NCI-H2227 (cell line): ENCODE measurements at regions not wholly inside any gene's neighbourhood (a gene's known extent, or its start where the extent isn't known, plus 50 kb on each side); places are given as distances from the start of the nearest gene placed in this dataset.
"Not testable (repeated sequence)": the region's sequence is repeated elsewhere in the genome, so short reads cannot be mapped to it uniquely, and the experiment has no call there.

Experiments
- DNase-seq: peaks from one replicate; lab custom pipeline; 2025; ENCODE audit not compliant: unreplicated experiment; lab: John Stamatoyannopoulos, UW

DNA sequence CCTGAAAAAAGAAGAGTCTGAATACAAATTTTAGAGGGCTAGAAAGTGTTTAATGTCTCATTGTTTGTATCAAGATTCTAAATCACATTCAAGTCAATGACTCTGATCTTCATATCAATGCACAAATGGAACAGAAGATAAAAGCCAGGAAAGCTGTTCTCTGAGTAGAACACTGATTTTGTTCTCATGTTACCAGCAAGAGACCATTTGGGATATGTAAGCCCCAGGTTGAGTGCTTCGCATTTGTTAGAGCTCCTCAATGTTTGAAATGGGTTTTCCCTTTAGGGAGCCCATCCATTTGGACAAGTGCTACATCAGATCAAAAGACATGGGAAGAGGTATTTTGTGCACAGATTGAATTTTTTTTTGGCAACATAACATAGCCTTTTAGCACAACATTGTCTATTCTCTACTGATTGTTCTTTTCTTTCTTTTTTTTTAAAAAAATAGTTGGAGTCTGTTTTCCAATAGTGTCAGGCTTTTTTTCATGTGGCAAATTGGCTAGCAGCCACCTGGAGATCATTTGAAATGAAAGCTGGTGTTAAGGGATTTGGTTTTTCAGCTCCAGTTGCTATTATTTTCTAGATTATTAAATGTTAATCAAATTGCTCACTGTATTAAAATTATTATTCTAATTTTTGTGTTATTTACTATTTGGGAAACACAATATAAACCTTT lies 74.5 kb upstream of the ZPLD1 start:
- DNase-seq, result no peak

DNA sequence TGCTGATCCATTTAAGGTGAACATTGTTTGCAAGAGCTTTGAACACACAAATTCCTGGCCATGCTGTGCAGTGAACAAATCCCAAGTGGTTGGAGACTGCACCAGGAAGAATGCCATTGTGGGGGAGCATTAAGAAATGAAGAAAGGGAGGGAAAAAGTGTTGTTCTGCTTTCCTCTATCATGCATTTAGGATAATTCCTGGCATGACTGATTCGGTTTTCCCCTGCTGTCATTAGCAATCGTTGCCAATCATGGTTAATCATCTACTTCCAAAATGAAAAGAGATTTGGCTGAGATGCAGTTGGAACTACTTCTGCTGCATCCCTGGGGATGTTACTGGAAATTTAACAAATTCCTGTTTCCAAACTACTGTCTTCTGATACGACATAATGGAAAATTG lies 73.7 kb upstream of the ZPLD1 start:
- no peak for DNase-seq

DNA sequence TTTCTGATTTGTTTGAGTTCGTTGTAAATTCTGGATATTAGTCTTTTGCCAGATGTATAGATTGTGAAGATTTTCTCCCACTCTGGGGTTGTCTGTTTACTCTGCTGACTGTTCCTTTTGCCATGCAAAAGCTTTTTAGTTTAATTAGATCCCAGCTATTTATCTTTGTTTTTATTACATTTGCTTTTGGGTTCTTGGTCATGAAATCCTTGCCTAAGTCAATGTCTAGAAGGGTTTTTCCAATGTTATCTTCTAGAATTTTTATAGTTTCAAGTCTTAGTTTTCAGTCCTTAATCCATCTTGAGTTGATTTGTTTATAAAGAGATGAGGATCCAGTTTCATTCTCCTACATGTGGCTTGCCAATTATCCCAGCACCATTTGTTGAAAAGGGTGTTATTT lies 68.7 kb upstream of the ZPLD1 start:
- DNase-seq, result not testable (repeated sequence)

DNA sequence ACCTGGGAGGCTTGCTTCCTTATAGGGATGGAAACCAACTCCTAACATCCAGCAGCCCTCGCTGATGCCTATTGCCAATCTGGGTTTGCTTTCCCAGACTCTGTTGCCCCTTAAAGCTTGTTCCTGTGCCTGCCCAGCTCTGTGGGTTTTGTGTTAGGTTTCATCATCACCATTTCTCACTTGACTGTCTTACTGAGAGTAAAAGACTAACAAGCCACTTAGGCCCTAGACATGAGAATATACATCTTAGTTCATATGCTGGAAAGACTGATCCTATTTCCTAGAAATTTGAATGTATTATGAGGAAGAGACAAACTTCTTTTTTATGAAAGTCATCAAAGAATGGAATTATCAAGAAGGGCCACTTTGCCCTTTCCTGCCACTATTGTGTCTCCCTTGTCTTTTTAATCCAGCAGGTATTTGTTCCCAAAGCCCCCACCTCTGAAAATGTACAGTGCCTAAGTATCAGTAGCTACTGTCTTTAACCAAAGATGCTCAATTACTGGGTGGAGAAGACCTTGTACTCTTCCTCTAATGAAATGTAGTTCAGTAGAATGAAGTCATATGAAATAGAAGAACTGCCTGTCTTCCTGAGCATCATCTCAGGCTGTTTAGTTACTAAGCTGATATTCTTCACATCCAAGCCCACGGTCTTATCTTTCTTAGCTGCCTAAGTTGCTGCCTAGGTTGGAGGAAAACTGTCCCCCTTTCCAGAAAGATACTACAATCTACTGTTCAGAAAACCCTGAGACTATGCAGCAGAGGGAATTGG lies 59.8 kb upstream of the ZPLD1 start:
- no peak for DNase-seq

DNA sequence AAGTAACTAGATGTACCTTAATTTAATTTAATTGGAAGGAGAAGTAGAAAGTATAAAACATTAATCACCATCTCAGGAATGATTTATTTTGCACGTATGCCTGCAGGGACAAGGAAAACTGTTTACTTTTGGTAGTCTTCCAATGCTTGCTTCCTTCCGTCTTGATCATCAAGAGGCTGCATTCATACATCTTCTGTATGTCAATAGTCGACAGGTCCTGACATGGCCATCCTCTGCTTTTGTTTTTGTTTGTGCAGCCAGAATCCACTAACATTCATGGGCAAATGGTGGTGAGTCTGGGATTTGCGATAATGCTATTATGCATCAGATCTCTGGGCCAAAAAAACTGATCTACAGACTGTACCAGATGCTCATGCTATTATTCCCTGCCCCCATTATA lies 56.6 kb upstream of the ZPLD1 start:
- peak; percentile 41 for DNase-seq

DNA sequence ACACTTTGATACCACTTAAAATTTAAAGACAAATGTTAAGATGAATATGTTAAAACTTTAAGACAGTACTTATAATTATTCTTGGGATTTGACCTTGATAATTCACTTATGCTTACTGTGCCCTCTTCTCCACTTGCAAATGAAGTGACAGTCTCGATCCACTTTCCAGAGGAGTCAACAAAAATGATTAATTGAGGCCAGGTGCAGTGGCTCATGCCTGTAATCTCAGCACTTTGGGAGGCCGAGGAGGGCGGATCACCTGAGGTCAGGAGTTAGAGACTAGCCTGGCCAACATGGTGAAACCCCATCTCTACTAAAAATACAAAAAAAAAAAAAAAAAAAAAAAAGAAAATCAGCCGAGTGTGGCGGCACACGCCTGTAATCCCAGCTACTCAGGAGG lies 52.6 kb upstream of the ZPLD1 start:
- not testable (repeated sequence) for DNase-seq
